ENCODE measurements at regions not wholly inside any gene's neighbourhood (a gene's known extent, or its start where the extent isn't known, plus 50 kb on each side); places are given as distances from the start of the nearest gene placed in this dataset.

DNA sequence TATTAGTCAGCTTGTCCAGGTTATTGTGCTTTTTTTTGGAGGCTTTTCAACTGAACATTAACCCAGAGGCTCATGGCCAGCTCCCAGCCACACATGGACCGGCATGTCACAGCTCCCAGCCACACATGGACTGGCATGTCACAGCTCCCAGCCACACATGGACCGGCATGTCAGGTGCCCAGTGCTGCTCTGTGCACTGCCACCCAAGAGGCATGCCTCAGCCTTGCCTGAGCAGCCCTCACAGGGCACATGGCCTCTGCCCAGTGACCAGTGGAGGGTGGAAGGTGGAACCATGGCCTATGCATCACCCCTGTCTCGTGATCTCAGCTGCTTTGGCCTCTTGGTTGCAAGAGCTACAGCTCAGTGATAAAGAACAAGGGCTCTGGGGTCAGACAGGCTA lies 119.8 kb downstream of the OAT start:
- no peak for DNase-seq (ENCODE audit: low read depth)
- no peak overlapping the region for H3K4me3 ChIP-seq (ENCODE audit: low read depth, low read length)
- TF ChIP-seq, protein P1, sequence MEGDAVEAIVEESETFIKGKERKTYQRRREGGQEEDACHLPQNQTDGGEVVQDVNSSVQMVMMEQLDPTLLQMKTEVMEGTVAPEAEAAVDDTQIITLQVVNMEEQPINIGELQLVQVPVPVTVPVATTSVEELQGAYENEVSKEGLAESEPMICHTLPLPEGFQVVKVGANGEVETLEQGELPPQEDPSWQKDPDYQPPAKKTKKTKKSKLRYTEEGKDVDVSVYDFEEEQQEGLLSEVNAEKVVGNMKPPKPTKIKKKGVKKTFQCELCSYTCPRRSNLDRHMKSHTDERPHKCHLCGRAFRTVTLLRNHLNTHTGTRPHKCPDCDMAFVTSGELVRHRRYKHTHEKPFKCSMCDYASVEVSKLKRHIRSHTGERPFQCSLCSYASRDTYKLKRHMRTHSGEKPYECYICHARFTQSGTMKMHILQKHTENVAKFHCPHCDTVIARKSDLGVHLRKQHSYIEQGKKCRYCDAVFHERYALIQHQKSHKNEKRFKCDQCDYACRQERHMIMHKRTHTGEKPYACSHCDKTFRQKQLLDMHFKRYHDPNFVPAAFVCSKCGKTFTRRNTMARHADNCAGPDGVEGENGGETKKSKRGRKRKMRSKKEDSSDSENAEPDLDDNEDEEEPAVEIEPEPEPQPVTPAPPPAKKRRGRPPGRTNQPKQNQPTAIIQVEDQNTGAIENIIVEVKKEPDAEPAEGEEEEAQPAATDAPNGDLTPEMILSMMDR (conservative IDR thresholded peaks at IDR 0.05; ENCODE audit: low read depth, low read length): no peak

DNA sequence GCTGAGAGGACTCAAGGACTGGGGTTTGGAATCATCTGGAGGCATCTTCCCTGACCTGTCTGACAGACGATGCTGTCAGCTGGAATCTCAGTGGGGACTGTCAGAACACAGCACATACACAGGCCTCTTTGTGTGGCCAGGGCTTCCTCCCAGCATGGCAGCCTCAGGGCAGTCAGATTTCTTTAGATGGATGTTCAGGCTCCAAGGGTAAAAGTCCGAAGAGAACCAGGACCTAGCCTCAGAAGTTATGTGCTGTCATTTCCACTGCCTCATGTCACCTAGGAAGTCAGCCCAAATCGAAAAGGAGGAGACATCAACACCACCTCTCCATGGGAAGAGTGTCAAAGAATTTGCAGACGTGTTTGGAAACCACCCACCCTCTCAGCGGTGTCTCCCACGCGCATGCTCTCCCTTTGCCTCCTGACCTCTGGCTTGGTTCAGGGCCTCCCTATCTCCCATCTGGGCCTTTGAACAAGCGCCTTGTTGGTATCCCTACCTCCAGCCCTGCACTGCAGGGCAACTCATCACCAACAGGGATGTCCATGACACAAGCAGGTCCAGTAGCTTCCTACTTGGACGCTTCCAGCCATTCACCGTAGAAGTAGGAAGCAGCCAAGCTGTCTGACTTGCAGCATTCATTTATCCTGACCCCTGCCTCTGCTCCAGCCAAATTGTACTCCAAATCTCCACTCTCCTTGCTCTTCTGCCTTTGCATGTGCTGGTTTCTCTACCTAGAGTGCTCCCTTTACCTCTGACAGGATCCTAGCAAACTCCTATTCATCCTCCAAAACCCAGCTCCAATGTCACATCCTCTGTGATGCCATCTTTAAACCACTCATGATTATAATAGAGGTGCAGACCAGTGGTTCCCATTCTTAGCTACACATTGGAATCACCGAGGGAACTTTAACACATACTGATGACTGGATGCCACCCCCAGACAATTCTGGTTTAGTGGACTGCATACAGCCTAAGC lies 121.6 kb downstream of the OAT start:
- H3K4me3 ChIP-seq (ENCODE audit: low read depth, low read length): no peak overlapping the region
- TF ChIP-seq, protein P1 (conservative IDR thresholded peaks at IDR 0.05; ENCODE audit: low read depth, low read length): no peak
- DNase-seq (ENCODE audit: low read depth): no peak

DNA sequence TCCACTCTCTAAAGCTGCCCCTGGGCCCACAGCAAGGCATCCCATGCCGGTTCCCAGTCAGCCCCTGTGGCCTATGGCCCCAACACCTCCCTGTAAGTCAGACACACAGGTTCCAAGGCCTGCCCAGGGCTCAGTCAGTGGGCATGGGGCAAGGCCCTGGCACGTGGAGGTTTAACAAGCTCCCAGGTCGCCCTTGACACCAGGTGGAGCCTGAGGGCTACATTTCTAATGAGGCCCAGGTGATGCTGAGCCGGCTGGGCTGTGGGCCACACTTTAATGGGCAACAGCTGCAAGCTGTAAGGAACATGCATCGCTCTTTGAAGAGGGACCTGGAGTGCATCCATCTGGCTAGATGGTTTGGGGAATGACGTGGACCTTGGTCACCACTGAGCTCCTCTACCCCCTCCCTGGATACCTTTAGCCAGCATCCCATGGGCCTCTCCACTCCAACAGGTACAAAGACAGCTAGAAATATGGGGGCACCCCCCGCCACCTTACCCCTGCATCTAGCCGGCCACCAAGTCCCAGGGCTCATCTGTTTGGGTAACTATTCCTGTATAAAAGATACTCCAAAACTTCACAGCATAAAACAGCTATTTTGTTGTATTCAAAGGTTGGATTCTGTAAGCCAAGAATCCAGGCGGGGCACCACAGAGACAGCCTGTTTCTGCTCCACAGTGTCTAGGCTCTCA lies 122.5 kb downstream of the OAT start:
- TF ChIP-seq, protein P1 (conservative IDR thresholded peaks at IDR 0.05; ENCODE audit: low read depth, low read length): no peak
- no peak overlapping the region for H3K4me3 ChIP-seq (ENCODE audit: low read depth, low read length)
- no peak for DNase-seq (ENCODE audit: low read depth)

DNA sequence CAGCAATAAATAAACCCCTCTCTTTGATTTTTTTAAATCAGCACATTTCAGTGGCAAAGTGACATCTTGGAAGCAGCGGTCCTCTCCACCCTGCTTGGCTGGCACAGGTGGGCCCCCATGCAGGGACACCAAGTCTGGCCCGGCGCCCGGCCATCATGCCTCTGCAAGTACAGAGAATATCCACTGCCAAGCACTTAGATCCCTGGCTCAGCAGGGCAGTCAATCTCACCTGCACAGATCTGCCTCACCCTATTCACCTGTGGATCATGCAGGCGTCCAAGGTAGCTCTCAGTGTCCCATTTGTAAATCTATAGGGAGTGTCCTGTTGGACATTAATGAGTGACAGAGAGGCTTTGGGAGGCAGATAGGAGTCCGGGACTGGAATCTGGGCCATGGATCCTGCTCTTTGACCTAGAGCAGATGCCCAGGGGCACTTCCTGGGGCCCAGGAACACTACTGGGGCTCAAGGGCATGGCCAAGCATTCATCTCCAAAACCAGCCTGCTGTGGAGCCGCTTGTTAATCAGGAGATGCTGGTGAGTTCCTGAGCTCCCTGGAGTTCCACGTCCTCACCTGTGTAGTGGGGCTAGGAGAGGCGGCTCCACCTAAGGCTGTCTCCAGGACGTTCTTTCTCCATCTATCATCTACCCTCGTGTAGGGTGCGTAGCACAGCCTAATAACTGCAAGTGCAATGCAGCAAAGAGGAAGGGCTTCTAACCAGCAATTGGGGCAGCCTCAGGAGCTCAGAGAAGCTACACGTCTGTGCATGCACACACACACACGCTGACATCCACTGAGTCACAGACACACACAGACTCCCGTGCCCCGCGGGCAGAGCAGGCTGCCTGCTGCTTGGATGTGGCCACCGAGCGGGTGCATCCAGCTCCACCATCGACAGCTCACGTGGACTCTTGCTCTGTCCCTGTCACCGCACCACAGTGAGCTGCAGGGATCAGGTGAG lies 123.6 kb downstream of the OAT start:
- TF ChIP-seq, protein P1 (conservative IDR thresholded peaks at IDR 0.05; ENCODE audit: low read depth, low read length): no peak
- no peak for DNase-seq (ENCODE audit: low read depth)
- H3K4me3 ChIP-seq (ENCODE audit: low read depth, low read length): no peak overlapping the region

DNA sequence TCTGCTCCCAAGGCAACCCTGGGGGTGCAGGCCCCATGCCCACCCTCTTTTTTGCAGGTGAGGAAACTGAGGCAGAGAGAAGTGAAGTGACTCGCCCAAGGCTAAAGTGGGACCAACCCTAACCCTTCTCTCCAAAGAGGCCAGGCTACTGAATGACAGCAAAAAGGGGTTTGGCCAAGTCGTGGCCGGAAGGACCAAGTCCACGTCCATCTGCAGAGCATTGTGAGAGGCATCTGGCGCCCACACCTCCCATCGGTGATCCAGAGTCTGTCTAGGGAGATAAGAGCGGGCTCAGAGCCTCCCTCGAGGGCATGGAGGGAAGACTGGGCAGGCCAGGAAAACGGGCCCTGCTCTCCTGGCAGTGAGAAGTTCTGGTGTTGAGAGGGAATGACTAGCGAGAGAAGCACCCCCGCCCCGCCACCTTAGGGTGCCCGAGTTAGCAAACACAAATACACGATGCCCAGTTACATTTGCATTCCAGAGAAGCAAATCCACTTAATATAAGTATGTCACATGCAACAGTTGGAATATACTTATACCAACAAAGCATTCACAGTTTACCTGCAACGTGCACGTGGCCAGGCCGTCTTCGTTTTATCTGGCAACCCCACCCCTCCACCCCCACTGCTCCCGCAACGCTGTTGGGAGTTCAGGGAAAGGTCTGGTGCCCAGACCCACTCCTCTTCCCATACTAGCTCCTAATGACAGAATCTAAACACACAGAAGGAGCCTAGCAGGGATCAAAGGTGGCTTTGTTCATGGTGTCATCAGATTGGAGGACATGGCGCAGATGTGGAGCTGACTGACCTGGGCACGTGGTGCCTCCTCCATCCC lies 124.9 kb downstream of the OAT start:
- H3K4me3 ChIP-seq (ENCODE audit: low read depth, low read length): no peak overlapping the region
- no peak for DNase-seq (ENCODE audit: low read depth)
- TF ChIP-seq, protein P1 (conservative IDR thresholded peaks at IDR 0.05; ENCODE audit: low read depth, low read length): no peak

Data from choroid plexus epithelial cell (primary cell).